ENCODE measurements at regions not wholly inside any gene's neighbourhood (a gene's known extent, or its start where the extent isn't known, plus 50 kb on each side); places are given as distances from the start of the nearest gene placed in this dataset.

- Histone ChIP-seq H3K4me1 (replicated peaks in 1 of 4; ENCODE audit: control insufficient read depth in 3 of 4, insufficient read depth in 4 of 4, low read length in 3 of 4) (peaks cover 0 to 11% (median 7%) of the 10 kb centered on the region in 4 experiments; a peak in 4 of 7 replicates), H2BK12ac (ENCODE audit: low read depth, low read length) (no peak overlapping the region), H3K14ac (ENCODE audit: insufficient read length) (no peak overlapping the region), H3K36me3 (ENCODE audit: control insufficient read depth in 2 of 4, insufficient read depth in 4 of 4, low read length in 3 of 4) (no peaks in the 10 kb centered on the region), H3K27ac (ENCODE audit: low read depth, low read length) (no peak overlapping the region), H2BK15ac (ENCODE audit: low read length) (no peak overlapping the region), H3K4ac (replicated peaks; ENCODE audit: insufficient read length, low read depth, low read length) (no peak overlapping the region), H3K79me2 (ENCODE audit: control insufficient read depth in 1 of 2, insufficient read depth in 2 of 2, low read length in 2 of 2) (no peaks in the 10 kb centered on the region), H3K4me2 (ENCODE audit: insufficient read depth in 1 of 2, low read depth in 2 of 2, low read length in 2 of 2) (no peak overlapping the region), H3K18ac (ENCODE audit: extremely low read depth, low read length) (no peak overlapping the region), H3K4me3 (ENCODE audit: extremely low read depth in 1 of 4, insufficient read depth in 2 of 4, low read depth in 3 of 4, low read length in 4 of 4) (no peak overlapping the region), H3K9ac (replicated peaks in 1 of 4; ENCODE audit: extremely low read depth in 1 of 4, low read depth in 3 of 4, low read length in 3 of 4) (no peak overlapping the region), H4K20me1 (replicated peaks in 1 of 2; ENCODE audit: control insufficient read depth in 1 of 2, insufficient read depth in 2 of 2, low read length in 2 of 2) (no peaks in the 10 kb centered on the region), H2AFZ (ENCODE audit: low read length) (no peak overlapping the region), H3K23ac (ENCODE audit: insufficient read length) (no peak overlapping the region), H3K56ac (replicated peaks; ENCODE audit: insufficient read length, low read depth, low read length) (no peak overlapping the region), H2AK5ac (ENCODE audit: low read depth, low read length) (no peak overlapping the region), H4K91ac (replicated peaks; ENCODE audit: insufficient read length, low read length) (no peak overlapping the region), H4K5ac (ENCODE audit: insufficient read length, low read depth, low read length) (no peak overlapping the region), H3K27me3 (replicated peaks in 1 of 4; ENCODE audit: control insufficient read depth in 3 of 4, extremely low read depth in 1 of 4, insufficient read depth in 3 of 4, low read length in 3 of 4) (no peaks in the 10 kb centered on the region), H2BK5ac (ENCODE audit: low read depth, low read length) (no peak overlapping the region), H2BK120ac (replicated peaks; ENCODE audit: low read depth, low read length) (no peak overlapping the region), H4K8ac (ENCODE audit: extremely low read depth, insufficient read depth, low read length) (no peak overlapping the region), H3K79me1 (ENCODE audit: low read depth, low read length) (no peaks in the 10 kb centered on the region), H3K23me2 (ENCODE audit: low read depth, low read length) (no peaks in the 10 kb centered on the region), H2BK20ac (ENCODE audit: low read length) (no peak overlapping the region), H3K9me3 (ENCODE audit: insufficient read depth in 2 of 2, low read depth in 1 of 2, low read length in 1 of 2) (no peaks in the 10 kb centered on the region)
- CTCF ChIA-PET (ENCODE audit: partially characterized antibody), result interaction anchor here (0.6 kb wide), 1 partner anchor 1114 kb away, joined by 3 read pairs; no protein-coding TSS in a partner anchor
- DNase-seq (ENCODE audit: low read depth in 1 of 2, low spot score in 2 of 2) (no peak), FAIRE-seq (no peak)
- WGBS, 2 experiments (ENCODE audit: extremely low coverage in 1 of 2, insufficient coverage in 1 of 2, insufficient read length in 1 of 2, insufficient replicate concordance in 2 of 2, low coverage in 1 of 2, low lambda C conversion rate in 2 of 2, missing lambda C conversion rate in 1 of 2), result 95% methylated on average over 1 of the region's 1 CpG; no CpG with 5 or more reads in 1 of the 2 experiments
- POLR2A ChIA-PET (ENCODE audit: partially characterized antibody), result no interaction called here
- no peak for TF ChIP-seq GABPA (IDR thresholded peaks at IDR 0.05; ENCODE audit: borderline replicate concordance, insufficient read depth, low read length)
- no peak for TF ChIP-seq JUND (IDR thresholded peaks at IDR 0.05; ENCODE audit: low read length)
- no peak for TF ChIP-seq POLR2AphosphoS5 (IDR thresholded peaks at IDR 0.05; ENCODE audit: low read depth, low read length)
Observed at GRCh38 chr5:89842531-89842930, 567.0 kb downstream of the CETN3 start.
